ENCODE measurements at regions not wholly inside any gene's neighbourhood (a gene's known extent, or its start where the extent isn't known, plus 50 kb on each side); places are given as distances from the start of the nearest gene placed in this dataset.

GRCh38 chr4:125917559-125917958 lies 602.8 kb downstream of the FAT4 start:
- no peak overlapping the region for H3K4me3 ChIP-seq (ENCODE audit: low read depth, low read length)
- DNase-seq (ENCODE audit: low read depth), result no peak
- TF ChIP-seq CTCF (IDR thresholded peaks at IDR 0.05; ENCODE audit: insufficient read depth, low read depth, low read length, missing control alignments), result no peak

GRCh38 chr4:125928652-125929051 lies 613.9 kb downstream of the FAT4 start:
- no peak for DNase-seq (ENCODE audit: low read depth)
- TF ChIP-seq CTCF (IDR thresholded peaks at IDR 0.05; ENCODE audit: insufficient read depth, low read depth, low read length, missing control alignments), result no peak
- H3K4me3 ChIP-seq (ENCODE audit: low read depth, low read length), result no peak overlapping the region

GRCh38 chr4:125938541-125938940 lies 623.8 kb downstream of the FAT4 start:
- TF ChIP-seq CTCF (IDR thresholded peaks at IDR 0.05; ENCODE audit: insufficient read depth, low read depth, low read length, missing control alignments), result no peak
- no peak for DNase-seq (ENCODE audit: low read depth)
- H3K4me3 ChIP-seq (ENCODE audit: low read depth, low read length), result no peak overlapping the region

DNA sequence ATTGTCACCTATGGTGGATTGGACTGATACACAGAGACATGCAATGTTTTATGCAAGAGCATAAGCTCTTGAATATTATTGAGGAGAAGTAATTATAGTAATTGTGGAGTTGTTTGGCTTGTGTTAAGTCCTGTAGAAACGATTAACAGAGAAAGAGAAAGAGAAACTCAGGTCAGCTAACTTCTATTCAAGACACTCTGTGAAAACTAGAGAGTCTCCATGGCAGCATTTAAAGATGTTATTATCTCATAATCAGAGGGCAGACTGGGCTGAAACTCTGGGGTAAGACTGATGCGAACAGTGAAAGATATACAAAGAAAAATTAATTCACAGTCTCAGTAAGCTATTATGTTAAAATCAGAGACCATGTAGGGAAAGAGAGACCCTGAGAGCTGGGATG lies 625.7 kb downstream of the FAT4 start:
- no peak overlapping the region for H3K4me3 ChIP-seq (ENCODE audit: low read depth, low read length)
- no peak for TF ChIP-seq CTCF (IDR thresholded peaks at IDR 0.05; ENCODE audit: insufficient read depth, low read depth, low read length, missing control alignments)
- DNase-seq (ENCODE audit: low read depth), result no peak

DNA sequence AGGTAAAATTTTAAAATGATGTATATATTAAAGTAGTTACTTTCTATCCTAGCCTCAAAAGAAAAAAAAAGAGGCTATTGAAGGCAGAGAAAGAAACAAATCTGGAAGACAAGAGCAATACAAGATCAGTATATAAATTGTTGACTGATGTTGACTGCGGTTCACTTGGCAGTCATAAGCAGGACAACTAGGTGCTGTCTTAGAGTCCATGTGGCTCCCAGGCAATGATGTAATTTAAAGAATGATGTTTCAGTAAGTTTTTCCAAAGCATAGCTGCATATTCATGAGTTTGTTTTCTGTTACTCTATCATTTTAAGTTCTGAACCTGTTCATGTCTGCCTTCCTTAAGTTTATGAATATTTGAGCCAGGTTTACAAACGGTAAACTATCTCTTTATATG lies 630.2 kb downstream of the FAT4 start:
- TF ChIP-seq CTCF (IDR thresholded peaks at IDR 0.05; ENCODE audit: insufficient read depth, low read depth, low read length, missing control alignments), result no peak
- DNase-seq (ENCODE audit: low read depth), result no peak
- no peak overlapping the region for H3K4me3 ChIP-seq (ENCODE audit: low read depth, low read length)

- no peak overlapping the region for H3K4me3 ChIP-seq (ENCODE audit: low read depth, low read length)
- no peak for DNase-seq (ENCODE audit: low read depth)
- TF ChIP-seq CTCF (IDR thresholded peaks at IDR 0.05; ENCODE audit: insufficient read depth, low read depth, low read length, missing control alignments), result no peak
Observed at GRCh38 chr4:125948021-125948420, 633.3 kb downstream of the FAT4 start.

GRCh38 chr4:125951261-125951887 lies 636.6 kb downstream of the FAT4 start:
- H3K4me3 ChIP-seq (ENCODE audit: low read depth, low read length), result no peak overlapping the region
- no peak for TF ChIP-seq CTCF (IDR thresholded peaks at IDR 0.05; ENCODE audit: insufficient read depth, low read depth, low read length, missing control alignments)
- no peak for DNase-seq (ENCODE audit: low read depth)

Measured in GM12865 (cell line).